H9 (cell line): ENCODE measurements at regions not wholly inside any gene's neighbourhood (a gene's known extent, or its start where the extent isn't known, plus 50 kb on each side); places are given as distances from the start of the nearest gene placed in this dataset.

Experiments used
- DNase-seq: peaks from one replicate; pipeline ENCODE4 v3.0.0-alpha.2; 2017
- H2AFZ ChIP-seq: one replicate; pipeline ENCODE4 v1.6.1; 2013; ENCODE audit warnings: mild to moderate bottlenecking, low read length, control low read depth, moderate library complexity
- H2AK5ac ChIP-seq: 2 replicates; pipeline ENCODE4 v1.6.1; 2013; ENCODE audit warnings: low read length, control low read depth, mixed read lengths; ENCODE audit not compliant: insufficient read length
- H2BK120ac ChIP-seq: one replicate; pipeline ENCODE4 v1.6.1; 2013; ENCODE audit warnings: low read depth, mild to moderate bottlenecking, low read length, control low read depth, inconsistent platforms; ENCODE audit not compliant: poor library complexity, severe bottlenecking
- H2BK12ac ChIP-seq: 2 replicates; pipeline ENCODE4 v1.6.1; 2013; ENCODE audit warnings: low read length, control low read depth, mixed read lengths, low read depth; ENCODE audit not compliant: insufficient read length
- H2BK15ac ChIP-seq: 2 replicates; pipeline ENCODE4 v1.6.1; 2013; ENCODE audit warnings: low read depth, low read length, control low read depth
- H2BK20ac ChIP-seq: one replicate; pipeline ENCODE4 v1.6.1; 2013; ENCODE audit warnings: low read depth, mild to moderate bottlenecking, low read length, control low read depth, inconsistent platforms; ENCODE audit not compliant: poor library complexity, severe bottlenecking
- H2BK5ac ChIP-seq: 2 replicates; pipeline ENCODE4 v1.6.1; 2013; ENCODE audit warnings: low read length, control low read depth, mixed read lengths; ENCODE audit not compliant: insufficient read length
- H3K14ac ChIP-seq: 2 replicates; pipeline ENCODE4 v1.6.1; 2013; ENCODE audit warnings: low read length, control low read depth; ENCODE audit not compliant: insufficient read depth
- H3K18ac ChIP-seq: 2 replicates; pipeline ENCODE4 v1.6.1; 2013; ENCODE audit warnings: low read depth, mild to moderate bottlenecking, mixed read lengths, low read length, control low read depth; ENCODE audit not compliant: insufficient read length
- H3K23ac ChIP-seq: 2 replicates; pipeline ENCODE4 v1.6.1; 2013; ENCODE audit warnings: low read length, control low read depth, mixed read lengths, low read depth; ENCODE audit not compliant: insufficient read length
- H3K23me2 ChIP-seq: 2 replicates; pipeline ENCODE4 v1.6.1; 2013; ENCODE audit warnings: low read depth, mild to moderate bottlenecking, mixed read lengths, low read length, control low read depth; ENCODE audit not compliant: insufficient read length, poor library complexity, severe bottlenecking
- H3K27ac ChIP-seq: 2 replicates; pipeline ENCODE4 v1.5.1; 2013; ENCODE audit warnings: low read length, control low read depth, mixed read lengths, low read depth; ENCODE audit not compliant: insufficient read length
- H3K27me3 ChIP-seq: 2 replicates; pipeline ENCODE4 v1.6.1; 2013; ENCODE audit warnings: low read length, control low read depth, inconsistent platforms; ENCODE audit not compliant: insufficient read depth
- H3K4ac ChIP-seq: 2 replicates; pipeline ENCODE4 v1.6.1; 2013; ENCODE audit warnings: low read depth, mild to moderate bottlenecking, control low read depth, inconsistent platforms, low read length, moderate library complexity
- H3K4me1 ChIP-seq: 2 replicates; pipeline ENCODE4 v1.6.1; 2013; ENCODE audit warnings: low read length, control low read depth, inconsistent platforms; ENCODE audit not compliant: insufficient read depth
- H3K4me2 ChIP-seq: 2 replicates; pipeline ENCODE4 v1.6.1; 2013; ENCODE audit warnings: low read length, control low read depth, mixed read lengths; ENCODE audit not compliant: insufficient read length, insufficient read depth
- H3K56ac ChIP-seq: 2 replicates; pipeline ENCODE4 v1.6.1; 2013; ENCODE audit warnings: low read depth, mild to moderate bottlenecking, mixed read lengths, low read length, control low read depth; ENCODE audit not compliant: insufficient read length
- H3K79me1 ChIP-seq: 2 replicates; pipeline ENCODE4 v1.6.1; 2013; ENCODE audit warnings: low read depth, mild to moderate bottlenecking, moderate library complexity, low read length, control low read depth, inconsistent platforms; ENCODE audit not compliant: insufficient read depth, poor library complexity, severe bottlenecking
- H3K79me2 ChIP-seq: 2 replicates; pipeline ENCODE4 v1.6.1; 2013; ENCODE audit warnings: low read length, control low read depth, inconsistent platforms; ENCODE audit not compliant: insufficient read depth
- H3K9ac ChIP-seq: 2 replicates; pipeline ENCODE4 v1.6.1; 2013; ENCODE audit warnings: low read length, control low read depth, mixed read lengths; ENCODE audit not compliant: insufficient read length; ENCODE audit errors: extremely low read depth
- H3K9me3 ChIP-seq: one replicate; pipeline ENCODE4 v1.6.1; 2013; ENCODE audit warnings: low read depth, low read length, inconsistent platforms; ENCODE audit not compliant: control insufficient read depth
- H3T11ph ChIP-seq: one replicate; pipeline ENCODE4 v1.6.1; 2013; ENCODE audit warnings: mild to moderate bottlenecking, low read length, control low read depth, inconsistent platforms
- H4K20me1 ChIP-seq: one replicate; pipeline ENCODE4 v1.6.1; 2013; ENCODE audit not compliant: control insufficient read depth, insufficient read length, insufficient read depth
- H4K5ac ChIP-seq: 2 replicates; pipeline ENCODE4 v1.6.1; 2013; ENCODE audit warnings: low read depth, mild to moderate bottlenecking, mixed read lengths, low read length, control low read depth; ENCODE audit not compliant: insufficient read length
- H4K8ac ChIP-seq: replicated peaks from 2 replicates; pipeline ENCODE4 v1.6.1; 2013; ENCODE audit warnings: low read length, control low read depth, mixed read lengths, low read depth; ENCODE audit not compliant: insufficient read length
- H4K91ac ChIP-seq: 2 replicates; pipeline ENCODE4 v1.6.1; 2013; ENCODE audit warnings: low read depth, mild to moderate bottlenecking, moderate library complexity, mixed read lengths, low read length, control low read depth; ENCODE audit not compliant: insufficient read length
- H3K27ac Mint-ChIP-seq, 3 experiments: 2 replicates in 2 of 3; 3 replicates in 1 of 3; pipeline ENCODE4 v1.8.0; 2020 to 2021; ENCODE audit warnings: mixed read lengths in 3 of 3, mild to moderate bottlenecking in 1 of 3, moderate library complexity in 1 of 3
- H3K27me3 Mint-ChIP-seq: 2 replicates; pipeline ENCODE4 v1.8.0; 2021; ENCODE audit warnings: low read depth, mild to moderate bottlenecking, moderate library complexity, mixed read lengths
- H3K36me3 Mint-ChIP-seq, 3 experiments: 2 replicates in 2 of 3; 3 replicates in 1 of 3; pipeline ENCODE4 v1.8.0; 2020 to 2021; ENCODE audit warnings: low read depth in 3 of 3, mixed read lengths in 3 of 3; ENCODE audit not compliant: insufficient read depth in 1 of 3
- H3K4me1 Mint-ChIP-seq, 2 experiments: 2 replicates each; pipeline ENCODE4 v1.8.0; 2020; ENCODE audit warnings: mixed read lengths in 2 of 2
- H3K4me3 Mint-ChIP-seq, 2 experiments: 2 replicates in 1 of 2; 3 replicates in 1 of 2; pipeline ENCODE4 v1.8.0; 2020 to 2021; ENCODE audit warnings: mild to moderate bottlenecking in 2 of 2, mixed read lengths in 2 of 2, moderate library complexity in 1 of 2
- H3K9me3 Mint-ChIP-seq, 2 experiments: 2 replicates in 1 of 2; 3 replicates in 1 of 2; pipeline ENCODE4 v1.8.0; 2020; ENCODE audit warnings: mild to moderate bottlenecking in 2 of 2, mixed read lengths in 2 of 2, moderate library complexity in 1 of 2
- CTCF ChIP-seq: fragments of 200-600 bp; sonication (generic); conservative IDR thresholded peaks from 3 replicates; pipeline ENCODE4 v1.8.0; 2021; ENCODE audit warnings: antibody characterized with exemption, mild to moderate bottlenecking
- WGBS: extraction: QIAGEN DNeasy Blood & Tissue Kit; methylation state at CpG from one replicate; pipeline ENCODE4 v1.1.7; 2013; ENCODE audit warnings: missing lambda C conversion rate, low lambda C conversion rate, mixed read lengths; ENCODE audit not compliant: insufficient read length; ENCODE audit errors: extremely low coverage; 5-methylcytosine and 5-hydroxymethylcytosine counted together

- no peaks in the 10 kb centered on the region for H3K27me3 Mint-ChIP-seq
- no CpG with 5 or more reads among the region's 1 CpG for WGBS
- H3K27me3 ChIP-seq = no peaks in the 10 kb centered on the region
Measured at GRCh38 chr10:57706016-57706415, 561.7 kb downstream of the IPMK start.

More at GRCh38 chr10:57706016-57706415, 561.7 kb downstream of the IPMK start:
- Histone ChIP-seq H2BK5ac (no peak overlapping the region), H3K9me3 (no peaks in the 10 kb centered on the region), H3K56ac (no peak overlapping the region), H2BK120ac (no peak overlapping the region), H3K4ac (no peak overlapping the region), H3K27ac (no peak overlapping the region), H2BK20ac (no peak overlapping the region), H4K20me1 (no peaks in the 10 kb centered on the region), H3K23me2 (no peaks in the 10 kb centered on the region), H4K8ac (no peak overlapping the region), H2BK15ac (no peak overlapping the region), H3K14ac (no peak overlapping the region), H3K23ac (no peak overlapping the region), H2AFZ (no peak overlapping the region), H2BK12ac (no peak overlapping the region), H3K18ac (no peak overlapping the region), H2AK5ac (no peak overlapping the region), H3K4me1 (peaks cover 2% of the 10 kb centered on the region), H4K91ac (no peak overlapping the region), H3T11ph (no peak overlapping the region), H4K5ac (no peak overlapping the region), H3K79me2 (no peaks in the 10 kb centered on the region), H3K4me2 (no peak overlapping the region), H3K79me1 (no peaks in the 10 kb centered on the region), H3K9ac (no peak overlapping the region)
- H3K9me3 Mint-ChIP-seq = no peaks in the 10 kb centered on the region
- no peak for TF ChIP-seq CTCF
- H3K4me3 Mint-ChIP-seq = no peak overlapping the region
- H3K4me1 Mint-ChIP-seq = peaks cover 23 to 26% of the 10 kb centered on the region in 2 experiments
- peaks cover 0 to 4% (median 0%) of the 10 kb centered on the region in 3 experiments; a peak in 2 of 7 replicates for H3K36me3 Mint-ChIP-seq
- no peak overlapping the region for H3K27ac Mint-ChIP-seq
- no peak for DNase-seq
